HG02610 (cell line): ENCODE measurements at regions not wholly inside any gene's neighbourhood (a gene's known extent, or its start where the extent isn't known, plus 50 kb on each side); places are given as distances from the start of the nearest gene placed in this dataset.
A peak's percentile ranks its signal among the peaks of the same experiment; 100 is the strongest.

Source experiments
- ATAC-seq: cut with Tn5 transposase; IDR thresholded peaks from one replicate; pipeline ENCODE4 v1.9.1; 2021; ENCODE audit warnings: mild to moderate bottlenecking, moderate library complexity; ENCODE audit not compliant: unreplicated experiment

- ATAC-seq, result no peak
Measured at GRCh38 chr6:14856177-14856576, 389.7 kb upstream of the JARID2 start.

- ATAC-seq, result no peak
Measured at GRCh38 chr6:14857001-14857400, 388.9 kb upstream of the JARID2 start.

DNA sequence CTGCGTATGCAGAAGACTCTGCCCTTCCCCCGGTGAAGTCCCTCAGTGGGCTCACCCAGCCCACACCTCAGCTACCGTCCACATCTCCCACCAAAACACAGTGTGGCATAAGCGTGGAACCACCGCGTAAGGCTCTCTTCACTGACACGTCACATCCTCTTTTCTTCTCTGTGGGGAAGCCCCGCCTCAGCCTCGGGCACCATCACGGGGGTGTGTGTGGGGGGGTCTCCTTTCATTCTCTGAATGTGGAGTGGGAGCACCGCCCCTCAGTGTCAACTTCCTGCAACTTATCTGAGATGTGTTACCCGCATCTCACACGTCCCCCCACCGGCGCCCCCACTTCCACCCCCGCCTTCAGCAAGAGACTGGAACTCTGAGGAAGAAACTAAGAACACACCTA is 388.4 kb upstream of the JARID2 start:
- ATAC-seq, result peak; percentile 57

- no peak for ATAC-seq
Measured at GRCh38 chr6:14858808-14859207, 387.1 kb upstream of the JARID2 start.

DNA sequence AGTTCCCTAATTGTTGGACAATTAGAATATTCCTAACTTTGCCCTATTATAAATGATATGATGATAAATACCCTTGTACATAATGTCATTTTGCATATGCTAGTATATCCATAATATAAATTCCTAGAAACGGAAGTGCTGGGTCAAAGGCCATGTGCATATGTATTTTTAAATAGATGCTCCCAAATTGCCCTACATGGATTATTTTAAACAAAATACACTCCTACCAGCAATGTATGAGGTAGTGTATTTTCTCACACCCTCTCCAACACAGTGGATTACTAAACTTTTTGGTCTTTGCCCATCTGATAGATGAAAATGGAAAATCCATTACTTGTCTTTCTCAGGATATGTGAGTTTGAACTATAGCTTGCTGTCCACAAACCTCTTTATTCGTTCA is 385.1 kb upstream of the JARID2 start:
- no peak for ATAC-seq

DNA sequence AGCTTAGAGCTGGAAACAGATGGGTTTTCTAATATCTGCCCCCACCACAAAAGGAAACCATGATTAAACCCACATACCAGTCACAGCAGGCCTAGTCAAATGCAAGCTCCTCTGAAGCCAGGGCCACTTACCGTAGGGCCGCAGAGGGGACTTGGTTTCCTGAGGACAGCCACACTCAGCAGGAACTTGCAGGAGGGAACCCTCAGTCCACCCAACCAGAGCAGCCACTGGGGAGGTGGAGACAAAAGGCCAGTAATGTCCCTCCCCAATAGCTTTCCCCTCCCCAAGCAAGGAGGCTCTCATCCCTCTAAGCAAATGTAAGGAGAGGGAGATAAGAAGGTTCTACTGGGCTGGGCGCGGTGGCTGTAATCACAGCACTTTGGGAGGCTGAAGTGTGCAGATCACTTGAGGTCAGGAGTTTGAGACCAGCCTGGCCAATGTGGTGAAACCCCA is 384.4 kb upstream of the JARID2 start:
- no peak for ATAC-seq

- ATAC-seq, result no peak
Measured at GRCh38 chr6:14862845-14863244, 383.0 kb upstream of the JARID2 start.

- no peak for ATAC-seq
Measured at GRCh38 chr6:14863902-14864850, 381.7 kb upstream of the JARID2 start.

DNA sequence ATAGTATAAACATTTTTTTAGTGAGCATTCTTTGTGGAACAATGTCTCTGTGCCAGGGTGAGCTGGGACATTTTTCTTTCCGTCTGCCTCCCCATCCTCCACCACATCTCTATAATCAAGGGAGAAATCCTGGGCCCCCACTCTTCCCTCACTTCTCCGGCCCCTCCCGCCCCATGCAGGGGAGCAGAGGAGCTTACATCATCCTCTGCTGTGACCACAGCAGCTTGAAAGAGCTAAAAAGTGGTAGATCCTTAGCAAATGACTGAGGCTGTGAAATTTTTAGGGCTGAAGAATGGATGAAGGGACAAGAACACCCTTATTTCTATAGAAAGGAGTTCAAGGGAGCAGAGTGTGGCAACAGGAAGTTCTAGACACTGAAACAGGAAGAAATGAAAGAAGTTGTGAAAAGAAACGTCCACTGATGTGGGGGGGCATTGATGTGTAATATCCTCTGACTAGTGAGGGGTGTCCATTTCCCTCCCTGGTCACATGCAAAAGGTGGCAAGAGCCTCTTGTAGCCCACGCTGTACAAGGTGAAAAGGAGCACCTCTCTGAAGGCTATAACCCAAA is 380.3 kb upstream of the JARID2 start:
- ATAC-seq, result no peak

DNA sequence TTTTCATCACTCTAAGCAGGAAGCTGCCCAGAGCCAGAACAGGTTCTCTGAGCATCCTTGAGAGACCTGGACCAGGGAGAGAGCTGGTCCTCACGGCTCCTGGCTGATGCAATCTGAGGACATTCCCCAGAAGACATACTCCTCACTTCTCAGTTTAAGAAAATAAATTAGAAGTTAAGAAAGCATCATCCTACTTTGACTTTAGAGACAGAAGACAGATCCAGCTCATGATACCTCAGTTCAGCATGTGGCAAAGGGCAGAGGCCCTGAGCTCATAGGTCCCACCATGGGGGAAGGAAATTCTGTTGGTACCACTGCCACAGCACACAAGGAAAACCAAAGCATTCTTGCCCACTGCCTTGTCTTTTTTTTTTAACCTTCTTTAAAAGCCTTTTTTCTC is 378.1 kb upstream of the JARID2 start:
- no peak for ATAC-seq

- no peak for ATAC-seq
Measured at GRCh38 chr6:14871221-14871620, 374.6 kb upstream of the JARID2 start.

- ATAC-seq, result no peak
Measured at GRCh38 chr6:14873101-14873500, 372.8 kb upstream of the JARID2 start.

- ATAC-seq, result no peak
Measured at GRCh38 chr6:14873781-14874441, 372.0 kb upstream of the JARID2 start.

GRCh38 chr6:14874975-14875480 is 370.8 kb upstream of the JARID2 start:
- ATAC-seq, result no peak

GRCh38 chr6:14875481-14876063 is 370.3 kb upstream of the JARID2 start:
- peak; percentile 60 for ATAC-seq

DNA sequence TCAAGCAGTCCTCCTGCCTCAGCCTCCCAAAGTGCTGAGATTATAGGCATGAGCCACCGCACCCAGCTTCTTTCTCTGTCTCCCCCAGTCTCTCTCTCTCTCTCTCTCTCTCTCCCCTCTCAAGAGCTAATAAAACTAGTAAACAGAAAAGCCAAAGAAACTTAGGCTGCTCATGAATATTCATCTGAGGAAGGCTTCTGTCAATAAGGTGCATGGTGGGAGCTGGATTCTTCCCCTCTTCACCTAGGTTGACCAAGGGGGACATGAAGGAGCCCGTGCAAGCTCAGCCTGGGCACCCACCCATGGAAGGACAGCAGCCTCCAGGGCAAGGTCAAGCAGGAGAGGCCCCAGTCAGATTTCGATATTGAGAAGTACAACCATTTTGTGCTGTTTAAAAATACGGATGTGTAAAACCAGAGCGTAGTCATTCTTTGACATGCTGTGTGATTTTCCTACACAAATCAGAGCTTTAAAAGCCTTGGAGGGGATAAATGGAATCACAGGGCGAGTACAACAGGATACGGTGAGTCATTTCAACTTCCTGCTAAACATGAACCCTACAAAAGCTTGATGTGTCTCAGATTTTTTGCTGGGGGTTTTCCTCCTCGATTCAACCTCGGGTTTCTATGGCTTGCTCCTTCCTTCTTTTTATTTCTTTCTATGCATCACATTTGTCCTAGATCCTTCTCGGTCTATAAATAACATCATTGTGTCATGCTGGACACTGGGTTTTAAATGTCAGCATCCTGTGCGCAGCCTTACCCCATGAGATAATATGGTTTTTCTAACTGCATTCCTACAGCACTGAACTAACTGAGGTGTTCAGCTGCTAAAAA is 368.9 kb upstream of the JARID2 start:
- peak; percentile 67 for ATAC-seq

DNA sequence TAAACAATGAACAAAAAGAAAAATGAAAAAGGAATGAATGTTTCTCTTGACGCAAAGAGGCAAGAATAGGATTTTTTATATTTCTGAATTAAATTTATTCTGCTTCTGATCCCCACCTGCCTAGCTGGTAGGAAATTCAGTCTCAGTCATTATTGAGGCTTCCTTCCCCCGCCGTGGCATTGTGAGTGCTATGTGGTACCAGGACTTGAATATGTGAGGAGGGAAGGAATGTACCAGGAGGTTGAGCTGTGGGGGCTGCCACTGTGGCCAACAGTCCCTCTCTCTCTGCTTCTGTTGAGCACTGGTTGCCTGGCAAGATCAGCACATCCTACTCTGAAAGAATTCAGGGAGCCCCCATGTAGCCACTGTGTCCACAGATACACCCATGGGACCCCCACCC is 368.1 kb upstream of the JARID2 start:
- ATAC-seq, result no peak

DNA sequence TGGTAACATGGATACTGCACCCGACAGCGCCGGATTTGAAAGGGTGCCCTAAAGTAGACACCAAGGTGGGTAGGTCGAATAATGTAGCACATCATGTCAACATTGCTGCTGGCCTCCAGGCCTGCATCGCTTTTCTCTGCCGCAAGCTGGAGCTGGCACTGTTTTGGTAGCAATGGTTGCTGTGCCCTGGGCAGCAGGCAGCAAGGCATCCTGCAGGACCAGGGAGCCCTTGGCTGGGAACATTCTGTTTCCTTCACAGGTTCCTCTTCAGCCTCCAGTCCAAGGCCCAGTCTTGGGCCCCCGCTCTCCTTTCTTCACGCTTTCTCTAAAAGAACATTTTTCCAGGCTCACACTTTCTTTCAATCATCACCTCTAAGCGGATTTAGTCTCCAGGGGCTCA is 365.8 kb upstream of the JARID2 start:
- no peak for ATAC-seq

GRCh38 chr6:14880677-14881076 is 365.2 kb upstream of the JARID2 start:
- no peak for ATAC-seq

DNA sequence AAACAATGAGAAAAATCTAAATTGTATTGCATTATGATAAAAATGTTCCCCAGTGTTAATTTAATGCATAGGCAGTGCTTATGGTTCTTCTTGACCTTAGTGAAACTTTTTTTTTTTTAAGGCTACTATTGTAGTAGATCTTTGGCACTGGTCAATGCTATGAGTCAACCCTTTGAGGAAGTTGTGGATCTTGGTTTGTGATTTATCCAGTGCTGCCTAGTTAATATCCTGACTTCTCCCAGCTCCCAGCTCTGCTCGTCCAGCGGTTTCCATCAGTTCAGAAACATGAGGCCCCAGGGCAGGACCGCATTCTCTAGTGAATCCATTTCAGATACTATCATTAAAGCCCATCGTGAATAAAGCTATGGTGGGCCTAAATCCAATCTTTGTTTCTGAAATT is 364.5 kb upstream of the JARID2 start:
- ATAC-seq, result no peak
